ENCODE measurements at regions not wholly inside any gene's neighbourhood (a gene's known extent, or its start where the extent isn't known, plus 50 kb on each side); places are given as distances from the start of the nearest gene placed in this dataset.

DNA sequence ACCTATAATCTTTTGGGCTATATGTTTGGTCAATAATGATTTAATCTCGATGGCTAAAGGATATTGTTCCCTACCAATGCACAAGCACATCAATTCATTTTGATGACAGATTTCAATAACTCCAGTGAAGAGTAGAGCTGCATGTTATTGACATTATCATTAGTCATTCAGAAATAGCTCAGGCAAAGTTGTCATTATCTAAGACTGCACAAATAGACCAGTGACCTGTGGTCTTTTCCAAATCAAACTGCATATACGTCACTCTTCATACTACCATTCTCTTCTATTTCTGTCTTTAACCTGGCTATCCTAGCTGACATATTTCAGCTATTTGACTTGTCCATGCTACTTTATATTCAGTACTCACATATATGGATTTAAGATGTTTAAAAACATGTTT is 1050.8 kb downstream of the C4orf33 start:
- no peaks in the 10 kb centered on the region for H3K9me3 ChIP-seq (ENCODE audit: control insufficient read depth, low read length)
- H3K27me3 ChIP-seq (ENCODE audit: control insufficient read depth, insufficient read depth, low read length), result no peaks in the 10 kb centered on the region
- no peak overlapping the region for H3K4me3 ChIP-seq (ENCODE audit: low read depth, low read length)
- H3K79me2 ChIP-seq, result no peaks in the 10 kb centered on the region
- no peak overlapping the region for H3K4me2 ChIP-seq (ENCODE audit: low read length)
- H3K9ac ChIP-seq, result no peak overlapping the region
- no peaks in the 10 kb centered on the region for H3K36me3 ChIP-seq (ENCODE audit: control insufficient read depth, insufficient read depth, low read length)
- TF ChIP-seq, protein P1, sequence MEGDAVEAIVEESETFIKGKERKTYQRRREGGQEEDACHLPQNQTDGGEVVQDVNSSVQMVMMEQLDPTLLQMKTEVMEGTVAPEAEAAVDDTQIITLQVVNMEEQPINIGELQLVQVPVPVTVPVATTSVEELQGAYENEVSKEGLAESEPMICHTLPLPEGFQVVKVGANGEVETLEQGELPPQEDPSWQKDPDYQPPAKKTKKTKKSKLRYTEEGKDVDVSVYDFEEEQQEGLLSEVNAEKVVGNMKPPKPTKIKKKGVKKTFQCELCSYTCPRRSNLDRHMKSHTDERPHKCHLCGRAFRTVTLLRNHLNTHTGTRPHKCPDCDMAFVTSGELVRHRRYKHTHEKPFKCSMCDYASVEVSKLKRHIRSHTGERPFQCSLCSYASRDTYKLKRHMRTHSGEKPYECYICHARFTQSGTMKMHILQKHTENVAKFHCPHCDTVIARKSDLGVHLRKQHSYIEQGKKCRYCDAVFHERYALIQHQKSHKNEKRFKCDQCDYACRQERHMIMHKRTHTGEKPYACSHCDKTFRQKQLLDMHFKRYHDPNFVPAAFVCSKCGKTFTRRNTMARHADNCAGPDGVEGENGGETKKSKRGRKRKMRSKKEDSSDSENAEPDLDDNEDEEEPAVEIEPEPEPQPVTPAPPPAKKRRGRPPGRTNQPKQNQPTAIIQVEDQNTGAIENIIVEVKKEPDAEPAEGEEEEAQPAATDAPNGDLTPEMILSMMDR (IDR thresholded peaks at IDR 0.05), result no peak
- H3K27ac ChIP-seq, result no peak overlapping the region
- H3K4me1 ChIP-seq, result no peaks in the 10 kb centered on the region
- H2AFZ ChIP-seq, result no peak overlapping the region

DNA sequence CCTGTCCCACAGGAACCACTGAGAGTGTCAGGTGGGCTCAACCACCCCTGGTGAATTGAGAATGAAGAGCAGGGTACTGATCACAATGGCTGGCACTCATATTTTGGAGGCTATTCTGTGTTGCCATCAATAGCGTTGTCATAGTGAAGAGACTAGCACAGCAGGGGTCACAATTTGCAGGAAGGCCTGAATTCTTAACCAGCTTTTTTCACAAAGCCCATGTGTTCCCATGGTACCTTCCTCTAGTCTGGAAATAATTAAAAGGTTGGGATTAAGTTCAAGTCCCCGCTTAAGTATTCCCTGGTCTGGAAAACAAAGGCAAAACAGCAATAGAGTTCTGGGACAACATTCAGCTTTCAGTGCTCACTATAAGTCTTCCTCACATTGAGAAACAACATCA is 1051.7 kb downstream of the C4orf33 start:
- no peaks in the 10 kb centered on the region for H3K27me3 ChIP-seq (ENCODE audit: control insufficient read depth, insufficient read depth, low read length)
- no peak overlapping the region for H3K4me2 ChIP-seq (ENCODE audit: low read length)
- H3K4me3 ChIP-seq (ENCODE audit: low read depth, low read length), result no peak overlapping the region
- no peaks in the 10 kb centered on the region for H3K4me1 ChIP-seq
- TF ChIP-seq, protein P1 (IDR thresholded peaks at IDR 0.05), result no peak
- H3K27ac ChIP-seq, result no peak overlapping the region
- no peaks in the 10 kb centered on the region for H3K79me2 ChIP-seq
- H3K9ac ChIP-seq, result no peak overlapping the region
- H3K9me3 ChIP-seq (ENCODE audit: control insufficient read depth, low read length), result no peaks in the 10 kb centered on the region
- no peaks in the 10 kb centered on the region for H3K36me3 ChIP-seq (ENCODE audit: control insufficient read depth, insufficient read depth, low read length)
- H2AFZ ChIP-seq, result no peak overlapping the region

DNA sequence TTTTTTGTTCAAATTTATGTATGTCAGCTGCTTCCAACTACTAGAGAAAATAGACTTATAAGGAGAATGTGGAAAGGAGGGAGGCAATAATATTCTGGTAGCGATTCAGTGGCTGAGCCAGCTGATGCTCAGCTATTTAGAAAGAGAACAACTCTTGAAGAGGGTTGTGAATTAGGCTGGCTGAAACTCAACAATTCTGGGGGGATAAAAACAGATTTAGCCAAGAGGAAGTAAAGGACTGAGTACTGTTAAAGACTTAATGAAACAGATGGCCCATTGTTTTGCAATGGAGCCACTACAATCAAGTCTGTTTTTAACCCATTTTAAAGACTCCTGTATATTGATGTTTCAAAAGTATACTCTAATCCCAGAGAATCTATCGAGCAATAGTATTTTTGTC is 1058.9 kb downstream of the C4orf33 start:
- no peak overlapping the region for H3K27ac ChIP-seq
- H3K9me3 ChIP-seq (ENCODE audit: control insufficient read depth, low read length), result no peaks in the 10 kb centered on the region
- H2AFZ ChIP-seq, result no peak overlapping the region
- TF ChIP-seq, protein P1 (IDR thresholded peaks at IDR 0.05), result no peak
- no peak overlapping the region for H3K4me2 ChIP-seq (ENCODE audit: low read length)
- no peaks in the 10 kb centered on the region for H3K79me2 ChIP-seq
- H3K36me3 ChIP-seq (ENCODE audit: control insufficient read depth, insufficient read depth, low read length), result no peaks in the 10 kb centered on the region
- H3K27me3 ChIP-seq (ENCODE audit: control insufficient read depth, insufficient read depth, low read length), result no peaks in the 10 kb centered on the region
- no peaks in the 10 kb centered on the region for H3K4me1 ChIP-seq
- no peak overlapping the region for H3K9ac ChIP-seq
- H3K4me3 ChIP-seq (ENCODE audit: low read depth, low read length), result no peak overlapping the region

DNA sequence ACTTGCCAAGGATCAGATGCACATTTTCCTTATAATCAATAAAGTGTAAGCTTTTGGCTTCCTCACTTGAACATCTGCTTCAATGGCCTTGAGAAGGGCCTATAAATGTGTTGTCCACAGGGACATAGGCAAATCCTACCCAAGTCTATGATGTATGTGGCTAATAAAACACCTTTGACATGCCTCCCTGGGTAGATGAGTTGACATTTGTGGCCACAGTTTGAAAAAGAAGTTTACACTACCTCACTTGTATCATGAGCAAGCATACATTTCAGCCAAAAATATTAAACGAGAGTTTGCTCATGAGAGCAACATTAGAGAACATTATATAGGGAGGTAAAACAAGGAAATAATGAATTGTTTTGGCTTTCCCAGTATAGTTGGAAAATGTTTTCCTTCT is 1067.7 kb downstream of the C4orf33 start:
- Histone ChIP-seq H3K9me3 (ENCODE audit: control insufficient read depth, low read length) (no peaks in the 10 kb centered on the region), H2AFZ (no peak overlapping the region), H3K36me3 (ENCODE audit: control insufficient read depth, insufficient read depth, low read length) (no peaks in the 10 kb centered on the region), H3K4me2 (ENCODE audit: low read length) (no peak overlapping the region), H3K79me2 (no peaks in the 10 kb centered on the region), H3K4me3 (ENCODE audit: low read depth, low read length) (no peak overlapping the region), H3K27ac (no peak overlapping the region), H3K27me3 (ENCODE audit: control insufficient read depth, insufficient read depth, low read length) (no peaks in the 10 kb centered on the region), H3K9ac (no peak overlapping the region), H3K4me1 (no peaks in the 10 kb centered on the region)
- TF ChIP-seq, protein P1 (IDR thresholded peaks at IDR 0.05), result no peak

DNA sequence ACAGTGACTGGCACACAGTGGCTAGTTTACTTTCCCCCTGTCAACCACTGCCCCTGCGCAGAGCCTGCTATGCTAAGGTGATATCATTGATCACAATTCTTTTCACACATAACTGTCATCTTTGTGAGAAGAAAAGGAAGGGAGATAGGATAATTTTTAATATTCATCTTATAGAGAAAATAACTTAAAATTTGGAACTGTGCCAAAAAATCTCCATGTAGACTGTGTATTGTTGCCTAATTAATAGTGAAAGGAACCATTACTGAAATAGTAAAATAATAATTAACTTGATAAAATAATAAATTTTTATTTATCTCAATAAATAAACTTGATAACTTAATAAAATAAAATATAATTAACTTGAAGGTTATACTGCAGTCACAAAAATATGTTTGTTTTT is 1069.4 kb downstream of the C4orf33 start:
- no peak overlapping the region for H3K9ac ChIP-seq
- no peaks in the 10 kb centered on the region for H3K27me3 ChIP-seq (ENCODE audit: control insufficient read depth, insufficient read depth, low read length)
- no peak overlapping the region for H3K27ac ChIP-seq
- no peak overlapping the region for H3K4me2 ChIP-seq (ENCODE audit: low read length)
- no peaks in the 10 kb centered on the region for H3K79me2 ChIP-seq
- H3K36me3 ChIP-seq (ENCODE audit: control insufficient read depth, insufficient read depth, low read length), result no peaks in the 10 kb centered on the region
- H2AFZ ChIP-seq, result no peak overlapping the region
- TF ChIP-seq, protein P1 (IDR thresholded peaks at IDR 0.05), result no peak
- no peak overlapping the region for H3K4me3 ChIP-seq (ENCODE audit: low read depth, low read length)
- H3K4me1 ChIP-seq, result no peaks in the 10 kb centered on the region
- H3K9me3 ChIP-seq (ENCODE audit: control insufficient read depth, low read length), result no peaks in the 10 kb centered on the region
